ENCODE measurements at regions not wholly inside any gene's neighbourhood (a gene's known extent, or its start where the extent isn't known, plus 50 kb on each side); places are given as distances from the start of the nearest gene placed in this dataset.

DNA sequence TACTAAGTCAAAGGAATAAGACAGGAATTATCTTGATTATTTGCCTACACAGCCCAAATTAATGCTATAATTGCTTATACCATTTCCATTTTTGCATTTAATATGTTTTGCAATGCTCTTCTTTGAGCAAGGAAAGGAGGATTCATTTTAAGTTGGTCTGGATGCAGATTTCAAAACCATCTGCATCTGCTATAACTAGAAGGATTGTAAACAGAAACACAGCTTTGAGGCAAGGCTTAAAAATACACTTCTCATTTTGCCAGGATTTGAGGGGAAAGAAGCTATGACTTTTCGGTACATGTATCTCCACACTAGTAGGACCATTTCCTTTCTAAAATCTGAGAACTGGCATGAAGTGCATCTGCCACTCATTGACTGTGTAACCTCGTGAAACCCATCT lies 95.9 kb upstream of the MTNR1B start:
- TF ChIP-seq POLR2A (IDR thresholded peaks at IDR 0.05): no peak
- TF ChIP-seq, protein P1, sequence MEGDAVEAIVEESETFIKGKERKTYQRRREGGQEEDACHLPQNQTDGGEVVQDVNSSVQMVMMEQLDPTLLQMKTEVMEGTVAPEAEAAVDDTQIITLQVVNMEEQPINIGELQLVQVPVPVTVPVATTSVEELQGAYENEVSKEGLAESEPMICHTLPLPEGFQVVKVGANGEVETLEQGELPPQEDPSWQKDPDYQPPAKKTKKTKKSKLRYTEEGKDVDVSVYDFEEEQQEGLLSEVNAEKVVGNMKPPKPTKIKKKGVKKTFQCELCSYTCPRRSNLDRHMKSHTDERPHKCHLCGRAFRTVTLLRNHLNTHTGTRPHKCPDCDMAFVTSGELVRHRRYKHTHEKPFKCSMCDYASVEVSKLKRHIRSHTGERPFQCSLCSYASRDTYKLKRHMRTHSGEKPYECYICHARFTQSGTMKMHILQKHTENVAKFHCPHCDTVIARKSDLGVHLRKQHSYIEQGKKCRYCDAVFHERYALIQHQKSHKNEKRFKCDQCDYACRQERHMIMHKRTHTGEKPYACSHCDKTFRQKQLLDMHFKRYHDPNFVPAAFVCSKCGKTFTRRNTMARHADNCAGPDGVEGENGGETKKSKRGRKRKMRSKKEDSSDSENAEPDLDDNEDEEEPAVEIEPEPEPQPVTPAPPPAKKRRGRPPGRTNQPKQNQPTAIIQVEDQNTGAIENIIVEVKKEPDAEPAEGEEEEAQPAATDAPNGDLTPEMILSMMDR (IDR thresholded peaks at IDR 0.05): no peak
